H1 (cell line): ENCODE measurements at regions not wholly inside any gene's neighbourhood (a gene's known extent, or its start where the extent isn't known, plus 50 kb on each side); places are given as distances from the start of the nearest gene placed in this dataset.

ENCODE experiments used
- ATF3 ChIP-seq: IDR thresholded peaks from 2 replicates; pipeline ENCODE4 v1.6.1; 2011; ENCODE audit warnings: low read depth, mild to moderate bottlenecking, low read length; ENCODE audit not compliant: insufficient read depth
- CEBPB ChIP-seq: IDR thresholded peaks from 2 replicates; pipeline ENCODE4 v1.6.1; 2012; ENCODE audit warnings: low read depth, low read length
- CTCF ChIP-seq, 3 experiments: IDR thresholded peaks; 1 replicate in 2 of 3; 2 replicates in 1 of 3; pipeline versions ENCODE4 v1.5.1 to v1.6.1; 2011; ENCODE audit warnings: low read length in 3 of 3, mild to moderate bottlenecking in 3 of 3, inconsistent platforms in 2 of 3, low read depth in 1 of 3, moderate library complexity in 1 of 3; ENCODE audit not compliant: insufficient read depth in 1 of 3; ENCODE audit errors: control extremely low read depth in 1 of 3
- EZH2 ChIP-seq: fragments of 200-600 bp; sonication (generic); IDR thresholded peaks from 2 replicates; pipeline ENCODE4 v1.7.1; 2012; ENCODE audit warnings: low read depth, mild to moderate bottlenecking, moderate library complexity, low read length, inconsistent platforms; ENCODE audit not compliant: severe bottlenecking
- MAFK ChIP-seq: IDR thresholded peaks from 2 replicates; pipeline ENCODE4 v1.6.1; 2012; ENCODE audit warnings: low read depth, mild to moderate bottlenecking, improper control_type of control experiment, low read length
- POLR2AphosphoS5 ChIP-seq: IDR thresholded peaks from 2 replicates; pipeline ENCODE4 v1.6.1; 2011; ENCODE audit warnings: low read depth, low read length
- RAD21 ChIP-seq, 2 experiments: IDR thresholded peaks in 1 of 2; conservative IDR thresholded peaks in 1 of 2; 2 replicates each; pipeline ENCODE4 v1.6.1; 2011; ENCODE audit warnings: low read depth in 2 of 2, low read length in 2 of 2, improper control_type of control experiment in 1 of 2, inconsistent platforms in 1 of 2, mild to moderate bottlenecking in 1 of 2, moderate library complexity in 1 of 2
- RNF2 ChIP-seq: fragments of 200-900, 300-1000 bp; sonication (generic); IDR thresholded peaks from 2 replicates; pipeline ENCODE4 v1.7.1; 2016; ENCODE audit warnings: borderline replicate concordance, low read depth, mild to moderate bottlenecking, antibody characterized with exemption, low read length; ENCODE audit not compliant: poor library complexity, severe bottlenecking; ENCODE audit errors: missing control alignments
- TAF1 ChIP-seq: IDR thresholded peaks from 2 replicates; pipeline ENCODE4 v1.6.1; 2011; ENCODE audit warnings: mild to moderate bottlenecking, low read depth, low read length

GRCh38 chrY:8386053-8386452 is 951.2 kb upstream of the TSPY4 start:
- TF ChIP-seq CTCF (IDR thresholded peaks at IDR 0.05; ENCODE audit: control extremely low read depth in 1 of 3, insufficient read depth in 1 of 3, low read depth in 1 of 3, low read length in 3 of 3) (no peak), CEBPB (no peak), EZH2 (no peak), MAFK (no peak), ATF3 (no peak), TAF1 (no peak), RAD21 (IDR thresholded peaks at IDR 0.05 in 1 of 2, conservative IDR thresholded peaks at IDR 0.05 in 1 of 2; ENCODE audit: low read depth in 2 of 2, low read length in 2 of 2) (no peak), RNF2 (no peak), POLR2AphosphoS5 (no peak)
